Stomach smooth muscle (tissue), 2 donors: ENCODE measurements at regions not wholly inside any gene's neighbourhood (a gene's known extent, or its start where the extent isn't known, plus 50 kb on each side); places are given as distances from the start of the nearest gene placed in this dataset.

ENCODE experiments used
- H3K27ac ChIP-seq: one replicate; pipeline ENCODE4 v1.7.0; 2013; ENCODE audit warnings: mild to moderate bottlenecking, low read length, inconsistent platforms
- H3K27me3 ChIP-seq, 2 donors: one replicate each; pipeline ENCODE4 v1.7.0; 2013; ENCODE audit warnings: low read length in 2 of 2; ENCODE audit not compliant: insufficient read depth in 2 of 2, control insufficient read depth in 1 of 2
- H3K36me3 ChIP-seq, 2 donors: one replicate each; pipeline ENCODE4 v1.7.0; 2013; ENCODE audit warnings: low read length in 2 of 2; ENCODE audit not compliant: control insufficient read depth in 2 of 2, insufficient read depth in 2 of 2
- H3K4me1 ChIP-seq: one replicate; pipeline ENCODE4 v1.7.0; 2013; ENCODE audit warnings: low read length; ENCODE audit not compliant: control insufficient read depth, insufficient read depth
- H3K4me3 ChIP-seq, 2 donors: one replicate each; pipeline ENCODE4 v1.7.0; 2013; ENCODE audit warnings: low read length in 2 of 2
- H3K9ac ChIP-seq, 2 donors: one replicate each; pipeline ENCODE4 v1.7.0; 2013; ENCODE audit warnings: low read length in 2 of 2, mild to moderate bottlenecking in 1 of 2
- H3K9me3 ChIP-seq, 2 donors: one replicate each; pipeline ENCODE4 v1.7.0; 2013; ENCODE audit warnings: low read length in 2 of 2; ENCODE audit not compliant: control insufficient read depth in 2 of 2
- donor health status: healthy.
- donor health status: Pancreatic carcinoma.

- Histone ChIP-seq H3K27me3 (no peaks in the 10 kb centered on the region), H3K27ac (no peak overlapping the region), H3K36me3 (no peaks in the 10 kb centered on the region), H3K9me3 (no peaks in the 10 kb centered on the region), H3K9ac (no peak overlapping the region), H3K4me3 (no peak overlapping the region), H3K4me1 (no peaks in the 10 kb centered on the region)
Measured at GRCh38 chr13:21757763-21758162, 86.9 kb downstream of the FGF9 start.

- no peaks in the 10 kb centered on the region for H3K36me3 ChIP-seq
Measured at GRCh38 chr13:21758441-21758840, 87.6 kb downstream of the FGF9 start.

GRCh38 chr13:21759463-21759862 lies 88.6 kb downstream of the FGF9 start:
- Histone ChIP-seq H3K9ac (no peak overlapping the region), H3K27ac (no peak overlapping the region), H3K36me3 (no peaks in the 10 kb centered on the region), H3K9me3 (no peaks in the 10 kb centered on the region), H3K27me3 (no peaks in the 10 kb centered on the region), H3K4me1 (no peaks in the 10 kb centered on the region), H3K4me3 (no peak overlapping the region)

More at GRCh38 chr13:21758441-21758840, 87.6 kb downstream of the FGF9 start:
- Histone ChIP-seq H3K4me3 (no peak overlapping the region), H3K4me1 (no peaks in the 10 kb centered on the region), H3K27ac (no peak overlapping the region), H3K27me3 (no peaks in the 10 kb centered on the region), H3K9ac (no peak overlapping the region), H3K9me3 (no peaks in the 10 kb centered on the region)

GRCh38 chr13:21759911-21760310 lies 89.0 kb downstream of the FGF9 start:
- H3K4me3 ChIP-seq, result no peak overlapping the region
- H3K27ac ChIP-seq, result no peak overlapping the region
- no peaks in the 10 kb centered on the region for H3K4me1 ChIP-seq
- H3K9me3 ChIP-seq, result no peaks in the 10 kb centered on the region
- H3K36me3 ChIP-seq, result no peaks in the 10 kb centered on the region
- no peak overlapping the region for H3K9ac ChIP-seq
- no peaks in the 10 kb centered on the region for H3K27me3 ChIP-seq

- Histone ChIP-seq H3K4me1 (no peaks in the 10 kb centered on the region), H3K4me3 (no peak overlapping the region), H3K36me3 (no peaks in the 10 kb centered on the region), H3K27me3 (no peaks in the 10 kb centered on the region), H3K9me3 (no peaks in the 10 kb centered on the region), H3K27ac (no peak overlapping the region), H3K9ac (no peak overlapping the region)
Measured at GRCh38 chr13:21761770-21762169, 90.9 kb downstream of the FGF9 start.

GRCh38 chr13:21762512-21762911 lies 91.6 kb downstream of the FGF9 start:
- no peaks in the 10 kb centered on the region for H3K9me3 ChIP-seq
- no peak overlapping the region for H3K4me3 ChIP-seq
- H3K27ac ChIP-seq, result no peak overlapping the region
- H3K4me1 ChIP-seq, result no peaks in the 10 kb centered on the region
- H3K27me3 ChIP-seq, result no peaks in the 10 kb centered on the region
- no peaks in the 10 kb centered on the region for H3K36me3 ChIP-seq
- H3K9ac ChIP-seq, result no peak overlapping the region

- Histone ChIP-seq H3K36me3 (no peaks in the 10 kb centered on the region), H3K4me3 (no peak overlapping the region), H3K9ac (no peak overlapping the region), H3K4me1 (no peaks in the 10 kb centered on the region), H3K27ac (no peak overlapping the region), H3K9me3 (peaks cover 0 to 3% of the 10 kb centered on the region in 2 donors), H3K27me3 (no peaks in the 10 kb centered on the region)
Measured at GRCh38 chr13:21767032-21767431, 96.2 kb downstream of the FGF9 start.

DNA sequence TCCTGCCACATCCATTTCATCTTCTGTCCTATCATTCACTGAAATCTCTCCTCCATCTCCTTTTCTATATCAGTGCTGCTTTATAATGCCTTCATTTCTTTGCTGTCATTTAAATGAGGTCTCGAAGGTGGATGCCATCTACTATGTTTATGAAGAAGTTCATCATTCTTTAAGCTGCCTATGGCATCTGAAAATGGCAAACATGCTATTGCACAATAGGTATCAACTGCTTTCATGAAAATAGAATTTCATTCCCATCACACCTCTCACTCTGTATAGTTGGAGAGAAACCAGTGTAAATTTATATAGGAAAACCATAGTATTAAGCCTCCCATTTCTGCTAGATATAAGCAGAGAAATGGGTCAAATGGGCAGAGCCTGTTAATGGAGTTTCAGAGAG lies 100.2 kb downstream of the FGF9 start:
- no peaks in the 10 kb centered on the region for H3K4me1 ChIP-seq
- no peak overlapping the region for H3K9ac ChIP-seq
- H3K4me3 ChIP-seq, result no peak overlapping the region
- peaks cover 0 to 3% of the 10 kb centered on the region in 2 donors for H3K9me3 ChIP-seq
- H3K27me3 ChIP-seq, result no peaks in the 10 kb centered on the region
- H3K27ac ChIP-seq, result no peak overlapping the region
- no peaks in the 10 kb centered on the region for H3K36me3 ChIP-seq

- Histone ChIP-seq H3K9me3 (peaks cover 3 to 8% of the 10 kb centered on the region in 2 donors), H3K4me3 (no peak overlapping the region), H3K27me3 (no peaks in the 10 kb centered on the region), H3K4me1 (no peaks in the 10 kb centered on the region), H3K9ac (no peak overlapping the region), H3K27ac (no peak overlapping the region), H3K36me3 (no peaks in the 10 kb centered on the region)
Measured at GRCh38 chr13:21777166-21777565, 106.3 kb downstream of the FGF9 start.

DNA sequence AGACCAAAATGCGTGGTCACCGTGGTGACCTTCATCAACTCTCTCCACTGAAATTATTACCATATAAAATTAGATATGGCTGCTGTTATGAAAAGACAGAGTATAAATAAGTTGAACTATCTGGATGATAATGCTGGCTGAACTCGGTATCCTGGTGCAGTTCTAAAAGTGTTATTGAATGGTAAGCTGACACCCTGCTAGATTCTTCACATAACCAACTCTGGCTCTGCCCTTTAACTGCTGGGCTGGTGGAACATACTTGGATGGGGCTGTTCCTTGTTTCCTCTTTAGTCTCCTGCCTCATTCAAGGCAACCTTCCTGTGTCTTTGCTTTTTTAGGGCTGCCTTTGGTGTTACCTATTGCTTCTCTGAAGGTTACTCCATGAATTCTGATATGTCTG lies 106.9 kb downstream of the FGF9 start:
- Histone ChIP-seq H3K4me1 (no peaks in the 10 kb centered on the region), H3K36me3 (no peaks in the 10 kb centered on the region), H3K27me3 (no peaks in the 10 kb centered on the region), H3K4me3 (no peak overlapping the region), H3K9me3 (peaks cover 3 to 8% of the 10 kb centered on the region in 2 donors), H3K9ac (no peak overlapping the region), H3K27ac (no peak overlapping the region)

- Histone ChIP-seq H3K27ac (no peak overlapping the region), H3K9me3 (peaks cover 3 to 8% of the 10 kb centered on the region in 2 donors), H3K4me1 (no peaks in the 10 kb centered on the region), H3K4me3 (no peak overlapping the region), H3K36me3 (no peaks in the 10 kb centered on the region), H3K27me3 (no peaks in the 10 kb centered on the region), H3K9ac (no peak overlapping the region)
Measured at GRCh38 chr13:21782736-21783135, 111.9 kb downstream of the FGF9 start.
